Adrenal gland (tissue), 9 donors: ENCODE measurements at regions not wholly inside any gene's neighbourhood (a gene's known extent, or its start where the extent isn't known, plus 50 kb on each side); places are given as distances from the start of the nearest gene placed in this dataset.

Experiments used
- DNase-seq, 7 donors: peaks; one replicate each; pipeline ENCODE4 v3.0.0-alpha.2; 2019 to 2020
- H3K27ac ChIP-seq, 5 donors: fragments of 200-600 bp; sonication (generic) in 4 of 5; 1 replicate in 3 of 5; 2 replicates in 2 of 5; pipeline versions ENCODE4 v1.5.1 to v1.8.0; 2016 to 2020; ENCODE audit warnings: mild to moderate bottlenecking in 1 of 5
- H3K27me3 ChIP-seq: fragments of 200-600 bp; 2 replicates; pipeline ENCODE4 v1.8.0; 2021
- H3K36me3 ChIP-seq, 2 donors: fragments of 200-600 bp; replicated peaks in 1 of 2; 1 replicate in 1 of 2; 2 replicates in 1 of 2; pipeline versions ENCODE4 v1.5.1 to v1.8.0; 2018 to 2022
- H3K4me1 ChIP-seq, 2 donors: fragments of 200-600 bp; replicated peaks in 1 of 2; 1 replicate in 1 of 2; 2 replicates in 1 of 2; pipeline versions ENCODE4 v1.5.1 to v1.8.0; 2018 to 2021
- H3K4me3 ChIP-seq, 4 donors: fragments of 200-600 bp; sonication (generic) in 3 of 4; one replicate each; pipeline ENCODE4 v1.5.1; 2016 to 2018
- H3K9me3 ChIP-seq, 3 donors: fragments of 200-600 bp; sonication (generic) in 1 of 3; replicated peaks in 1 of 3; 1 replicate in 2 of 3; 2 replicates in 1 of 3; pipeline versions ENCODE4 v1.5.1 to v1.8.0; 2016 to 2021
- POLR2A ChIP-seq, 2 donors: fragments of 450-650 bp; IDR thresholded peaks; one replicate each; pipeline ENCODE4 v1.6.1; 2017; ENCODE audit warnings: antibody characterized with exemption in 2 of 2, mild to moderate bottlenecking in 2 of 2, moderate library complexity in 1 of 2
- WGBS, 4 donors: extraction: QIAGEN DNeasy Blood & Tissue Kit in 2 of 4; methylation state at CpG; one replicate each; pipeline versions ENCODE4 v1.1.5 to v1.1.7; 2013 to 2017; 5-methylcytosine and 5-hydroxymethylcytosine counted together
- intact Hi-C, 2 donors: fragments of 100-400 bp; cut with DNase I; formaldehyde crosslinking; loops; one replicate each; pipeline versions ENCODE4 v1.14.1 to v1.15.0; 2022 to 2023
- TF ChIP-seq, protein P1 (sequence below), 6 experiments: fragments of 450-650 bp in 4 of 6; fragments of 200-600 bp in 2 of 6; sonication (generic) in 1 of 6; IDR thresholded peaks; 1 replicate in 5 of 6; 2 replicates in 1 of 6; pipeline versions ENCODE4 v1.5.1 to v1.8.0; 2016 to 2021; ENCODE audit warnings: antibody characterized with exemption in 6 of 6, mild to moderate bottlenecking in 2 of 6, moderate library complexity in 1 of 6
- donor health status: healthy with polysubstance abuse.
- donor health status: Bipolar disorder and iron deficiency.
- donor health status: DM: yes; HTN: yes; CAD: no.
- donor health status: DM: no; HTN: no; CAD: no.
- donor health status: DM: no; HTN: no; CAD: no.

DNA sequence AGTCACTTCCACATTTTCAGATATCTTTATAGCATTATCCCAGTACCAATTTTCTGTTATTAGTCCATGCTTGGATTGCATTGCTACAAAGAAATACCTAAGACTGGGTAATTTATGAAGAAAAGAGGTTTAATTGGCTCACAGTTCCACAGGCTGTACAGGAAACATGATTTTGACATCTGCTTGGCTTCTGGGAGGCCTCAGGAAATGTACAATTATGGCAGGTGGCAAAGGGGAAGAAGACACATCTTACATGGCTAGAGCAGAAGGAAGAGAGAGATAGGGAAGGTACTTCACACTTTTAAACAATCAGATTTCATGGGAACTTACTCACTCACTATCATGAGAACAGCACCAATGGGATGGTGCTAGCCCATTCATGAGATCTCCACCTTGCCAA is 172.3 kb upstream of the GPR149 start:
- no peaks in the 10 kb centered on the region for H3K9me3 ChIP-seq
- DNase-seq, result no peak
- no peak overlapping the region for H3K4me3 ChIP-seq
- H3K4me1 ChIP-seq, result no peaks in the 10 kb centered on the region
- H3K27me3 ChIP-seq, result no peaks in the 10 kb centered on the region
- no peak overlapping the region for H3K27ac ChIP-seq
- intact Hi-C loops, result no loop called here
- H3K36me3 ChIP-seq, result no peaks in the 10 kb centered on the region
- TF ChIP-seq, protein P1, sequence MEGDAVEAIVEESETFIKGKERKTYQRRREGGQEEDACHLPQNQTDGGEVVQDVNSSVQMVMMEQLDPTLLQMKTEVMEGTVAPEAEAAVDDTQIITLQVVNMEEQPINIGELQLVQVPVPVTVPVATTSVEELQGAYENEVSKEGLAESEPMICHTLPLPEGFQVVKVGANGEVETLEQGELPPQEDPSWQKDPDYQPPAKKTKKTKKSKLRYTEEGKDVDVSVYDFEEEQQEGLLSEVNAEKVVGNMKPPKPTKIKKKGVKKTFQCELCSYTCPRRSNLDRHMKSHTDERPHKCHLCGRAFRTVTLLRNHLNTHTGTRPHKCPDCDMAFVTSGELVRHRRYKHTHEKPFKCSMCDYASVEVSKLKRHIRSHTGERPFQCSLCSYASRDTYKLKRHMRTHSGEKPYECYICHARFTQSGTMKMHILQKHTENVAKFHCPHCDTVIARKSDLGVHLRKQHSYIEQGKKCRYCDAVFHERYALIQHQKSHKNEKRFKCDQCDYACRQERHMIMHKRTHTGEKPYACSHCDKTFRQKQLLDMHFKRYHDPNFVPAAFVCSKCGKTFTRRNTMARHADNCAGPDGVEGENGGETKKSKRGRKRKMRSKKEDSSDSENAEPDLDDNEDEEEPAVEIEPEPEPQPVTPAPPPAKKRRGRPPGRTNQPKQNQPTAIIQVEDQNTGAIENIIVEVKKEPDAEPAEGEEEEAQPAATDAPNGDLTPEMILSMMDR (IDR thresholded peaks at IDR 0.05), result no peak
- no peak for TF ChIP-seq POLR2A (IDR thresholded peaks at IDR 0.05)

DNA sequence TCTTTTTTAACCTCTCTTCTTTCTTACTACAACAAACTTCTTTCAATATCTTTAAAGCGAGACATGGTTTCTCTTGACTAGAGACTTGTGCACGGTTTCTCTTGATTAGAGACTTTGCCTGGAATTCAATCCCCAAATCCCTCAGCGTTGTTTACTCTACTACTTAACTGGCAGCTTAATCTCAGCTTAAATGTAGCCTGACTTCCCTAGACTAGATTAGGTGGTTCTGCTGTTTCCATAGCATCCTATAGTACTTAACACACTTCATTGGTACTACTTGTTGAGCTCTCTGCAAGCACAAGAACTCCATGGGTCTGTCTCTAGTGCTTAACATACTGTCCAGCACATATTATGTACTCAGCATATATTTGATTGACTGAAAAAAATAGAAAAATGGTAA is 168.2 kb upstream of the GPR149 start:
- Histone ChIP-seq H3K4me3 (no peak overlapping the region), H3K27ac (no peak overlapping the region), H3K27me3 (no peaks in the 10 kb centered on the region), H3K9me3 (no peaks in the 10 kb centered on the region), H3K4me1 (no peaks in the 10 kb centered on the region), H3K36me3 (no peaks in the 10 kb centered on the region)
- TF ChIP-seq, protein P1 (IDR thresholded peaks at IDR 0.05), result no peak
- TF ChIP-seq POLR2A (IDR thresholded peaks at IDR 0.05), result no peak
- no peak for DNase-seq
- intact Hi-C loops, result no loop called here
- WGBS, 4 donors, result 75 to 91% (median 80%) methylated on average over 3 of the region's 3 CpGs

DNA sequence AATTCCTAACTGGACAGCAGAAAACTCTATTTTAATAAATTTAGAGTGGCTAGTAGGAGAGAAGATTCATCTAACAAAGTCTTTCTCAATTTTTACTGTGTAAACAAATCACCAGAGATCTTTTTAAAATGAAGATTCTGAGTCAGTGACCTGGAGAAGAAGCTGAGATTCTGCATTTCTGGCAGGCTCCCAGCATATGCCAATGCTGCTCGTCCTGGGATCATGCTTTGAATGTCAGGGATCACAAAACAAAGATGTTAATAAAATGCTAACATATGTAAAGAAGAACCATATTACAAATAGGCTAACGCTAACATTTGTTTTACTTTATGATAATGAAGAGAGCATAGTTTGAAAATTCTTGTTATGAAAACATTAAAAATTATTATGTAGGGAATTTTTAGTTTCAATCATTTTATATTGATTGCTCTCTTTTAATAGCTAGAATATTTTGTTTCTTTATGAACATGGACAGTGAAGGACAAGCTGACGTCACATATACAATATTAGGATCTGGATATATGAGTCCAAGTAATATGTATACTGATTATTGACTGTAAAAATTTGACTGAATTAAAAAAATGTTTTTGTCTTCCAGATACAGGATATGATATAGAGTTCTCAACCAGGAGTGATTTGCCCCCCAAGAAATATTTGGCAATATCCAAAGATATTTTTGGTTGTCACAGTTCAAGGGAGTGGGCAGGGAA is 160.8 kb upstream of the GPR149 start:
- no peaks in the 10 kb centered on the region for H3K9me3 ChIP-seq
- no peaks in the 10 kb centered on the region for H3K36me3 ChIP-seq
- intact Hi-C loops, result no loop called here
- 55 to 64% (median 58%) methylated on average over 3 of the region's 3 CpGs for WGBS, 4 donors
- DNase-seq, result no peak
- TF ChIP-seq POLR2A (IDR thresholded peaks at IDR 0.05), result no peak
- TF ChIP-seq, protein P1 (IDR thresholded peaks at IDR 0.05), result no peak
- no peak overlapping the region for H3K4me3 ChIP-seq
- no peaks in the 10 kb centered on the region for H3K4me1 ChIP-seq
- no peaks in the 10 kb centered on the region for H3K27me3 ChIP-seq
- H3K27ac ChIP-seq, result no peak overlapping the region

DNA sequence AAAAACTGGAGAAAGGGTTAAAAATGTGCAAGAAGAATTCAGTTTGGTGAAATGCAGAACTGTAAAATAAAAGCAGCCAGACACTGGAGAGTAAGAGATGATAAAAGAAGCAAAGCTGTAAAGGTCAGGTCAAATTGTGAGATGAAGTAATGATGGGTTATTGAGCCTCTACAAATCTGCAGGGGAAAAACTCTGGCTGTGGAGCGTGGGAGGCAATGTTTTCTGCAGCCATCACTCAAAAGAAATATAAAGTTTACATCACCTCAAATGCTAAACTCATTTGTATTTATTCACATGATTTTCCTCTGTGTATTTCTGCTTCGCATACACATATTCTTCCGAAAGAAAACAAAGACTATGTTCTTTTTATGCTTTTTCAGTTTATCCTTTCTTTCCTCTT is 158.8 kb upstream of the GPR149 start:
- Histone ChIP-seq H3K27ac (no peak overlapping the region), H3K27me3 (no peaks in the 10 kb centered on the region), H3K9me3 (no peaks in the 10 kb centered on the region), H3K36me3 (no peaks in the 10 kb centered on the region), H3K4me3 (no peak overlapping the region), H3K4me1 (no peaks in the 10 kb centered on the region)
- TF ChIP-seq POLR2A (IDR thresholded peaks at IDR 0.05), result no peak
- TF ChIP-seq, protein P1 (IDR thresholded peaks at IDR 0.05), result no peak
- DNase-seq, result no peak
- WGBS, 4 donors, result 73 to 76% (median 75%) methylated on average over 3 of the region's 3 CpGs
- intact Hi-C loops, result no loop called here
